ENCODE measurements at regions not wholly inside any gene's neighbourhood (a gene's known extent, or its start where the extent isn't known, plus 50 kb on each side); places are given as distances from the start of the nearest gene placed in this dataset.

DNA sequence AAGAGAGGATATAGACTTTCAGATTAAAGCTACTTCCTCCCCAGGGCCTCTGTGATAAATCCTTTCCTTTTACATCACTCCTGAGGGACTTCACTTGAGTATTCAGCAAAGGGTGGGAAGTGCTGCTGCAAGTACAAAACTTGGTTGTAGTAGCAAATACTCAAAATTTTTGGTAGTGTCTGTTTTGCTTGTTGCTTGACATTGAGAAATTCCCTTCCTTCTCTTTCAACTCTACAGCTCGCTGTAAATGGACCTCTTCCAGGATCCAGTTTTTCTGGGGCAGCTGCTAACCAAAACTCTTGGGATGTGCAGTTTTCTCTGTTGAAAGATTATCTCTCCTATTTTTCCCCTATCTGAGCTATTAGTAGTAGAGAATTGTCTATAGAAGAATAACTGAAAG is 472.0 kb downstream of the CD109 start:
- no peaks in the 10 kb centered on the region for H3K36me3 Mint-ChIP-seq (ENCODE audit: low read depth, unreplicated experiment)
- H3K27ac Mint-ChIP-seq (ENCODE audit: unreplicated experiment), result no peak overlapping the region
- no peaks in the 10 kb centered on the region for H4K20me1 ChIP-seq (ENCODE audit: insufficient read depth, low read length)
- H3K4me3 Mint-ChIP-seq (ENCODE audit: unreplicated experiment), result no peak overlapping the region
- no peak overlapping the region for H3K4me2 ChIP-seq (ENCODE audit: low read length)
- DNase-seq (ENCODE audit: low read depth) (no peak), FAIRE-seq (no peak)
- no peak overlapping the region for H3K9ac ChIP-seq (ENCODE audit: low read length)
- H3K9me3 Mint-ChIP-seq (ENCODE audit: unreplicated experiment), result no peaks in the 10 kb centered on the region
- no peak overlapping the region for H3K27ac ChIP-seq (ENCODE audit: low read depth, low read length)
- no peak overlapping the region for H3K4me3 ChIP-seq (ENCODE audit: insufficient read depth, low read depth, low read length)
- no peak for TF ChIP-seq EZH2 (IDR thresholded peaks at IDR 0.05; ENCODE audit: insufficient read depth, low read length)
- TF ChIP-seq, protein P1, sequence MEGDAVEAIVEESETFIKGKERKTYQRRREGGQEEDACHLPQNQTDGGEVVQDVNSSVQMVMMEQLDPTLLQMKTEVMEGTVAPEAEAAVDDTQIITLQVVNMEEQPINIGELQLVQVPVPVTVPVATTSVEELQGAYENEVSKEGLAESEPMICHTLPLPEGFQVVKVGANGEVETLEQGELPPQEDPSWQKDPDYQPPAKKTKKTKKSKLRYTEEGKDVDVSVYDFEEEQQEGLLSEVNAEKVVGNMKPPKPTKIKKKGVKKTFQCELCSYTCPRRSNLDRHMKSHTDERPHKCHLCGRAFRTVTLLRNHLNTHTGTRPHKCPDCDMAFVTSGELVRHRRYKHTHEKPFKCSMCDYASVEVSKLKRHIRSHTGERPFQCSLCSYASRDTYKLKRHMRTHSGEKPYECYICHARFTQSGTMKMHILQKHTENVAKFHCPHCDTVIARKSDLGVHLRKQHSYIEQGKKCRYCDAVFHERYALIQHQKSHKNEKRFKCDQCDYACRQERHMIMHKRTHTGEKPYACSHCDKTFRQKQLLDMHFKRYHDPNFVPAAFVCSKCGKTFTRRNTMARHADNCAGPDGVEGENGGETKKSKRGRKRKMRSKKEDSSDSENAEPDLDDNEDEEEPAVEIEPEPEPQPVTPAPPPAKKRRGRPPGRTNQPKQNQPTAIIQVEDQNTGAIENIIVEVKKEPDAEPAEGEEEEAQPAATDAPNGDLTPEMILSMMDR (IDR thresholded peaks at IDR 0.05; ENCODE audit: insufficient read depth, low read depth, low read length), result no peak
- no peaks in the 10 kb centered on the region for H3K27me3 Mint-ChIP-seq (ENCODE audit: low read depth, unreplicated experiment)
- peaks cover 2% of the 10 kb centered on the region for H3K4me1 Mint-ChIP-seq (ENCODE audit: low read depth, unreplicated experiment)
- H3K9me3 ChIP-seq (ENCODE audit: insufficient read depth, low read depth, low read length), result no peaks in the 10 kb centered on the region
- H3K79me2 ChIP-seq (ENCODE audit: insufficient read depth, low read length), result no peaks in the 10 kb centered on the region
- no peaks in the 10 kb centered on the region for H3K27me3 ChIP-seq (ENCODE audit: insufficient read depth, low read length)
- H2AFZ ChIP-seq (ENCODE audit: low read depth, low read length), result no peak overlapping the region
- no peaks in the 10 kb centered on the region for H3K4me1 ChIP-seq (ENCODE audit: insufficient read depth, low read length)
- H3K36me3 ChIP-seq (ENCODE audit: insufficient read depth, low read length), result no peaks in the 10 kb centered on the region

DNA sequence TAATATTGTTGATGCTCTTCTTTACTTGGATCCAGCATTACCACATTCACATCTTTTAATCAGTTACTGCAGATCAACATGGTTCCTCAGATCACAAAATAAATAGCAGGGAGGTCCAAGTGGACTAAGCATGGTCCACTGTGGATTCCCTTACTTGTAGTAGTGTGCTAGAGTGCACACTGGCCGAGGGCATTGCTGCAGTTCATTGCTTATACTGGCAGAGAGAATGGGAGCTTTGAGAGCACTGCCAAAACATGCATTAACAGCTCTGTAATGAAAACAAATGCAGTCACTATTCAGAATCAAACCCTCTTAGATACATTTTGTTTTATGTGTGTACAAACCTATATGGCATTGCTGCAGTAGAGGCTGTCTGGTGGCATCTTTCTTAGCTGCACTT is 471.5 kb downstream of the CD109 start:
- no peak for DNase-seq (ENCODE audit: low read depth)
- peaks cover 2% of the 10 kb centered on the region for H3K4me1 Mint-ChIP-seq (ENCODE audit: low read depth, unreplicated experiment)
- TF ChIP-seq, protein P1 (IDR thresholded peaks at IDR 0.05; ENCODE audit: insufficient read depth, low read depth, low read length), result no peak
- TF ChIP-seq EZH2 (IDR thresholded peaks at IDR 0.05; ENCODE audit: insufficient read depth, low read length), result no peak
- Histone ChIP-seq H3K27ac (ENCODE audit: low read depth, low read length) (no peak overlapping the region), H3K36me3 (ENCODE audit: insufficient read depth, low read length) (no peaks in the 10 kb centered on the region), H3K4me1 (ENCODE audit: insufficient read depth, low read length) (no peaks in the 10 kb centered on the region), H3K4me2 (ENCODE audit: low read length) (no peak overlapping the region), H3K79me2 (ENCODE audit: insufficient read depth, low read length) (no peaks in the 10 kb centered on the region), H3K9me3 (ENCODE audit: insufficient read depth, low read depth, low read length) (no peaks in the 10 kb centered on the region), H4K20me1 (ENCODE audit: insufficient read depth, low read length) (no peaks in the 10 kb centered on the region), H2AFZ (ENCODE audit: low read depth, low read length) (no peak overlapping the region), H3K4me3 (ENCODE audit: insufficient read depth, low read depth, low read length) (no peak overlapping the region), H3K27me3 (ENCODE audit: insufficient read depth, low read length) (no peaks in the 10 kb centered on the region), H3K9ac (ENCODE audit: low read length) (no peak overlapping the region)
- H3K9me3 Mint-ChIP-seq (ENCODE audit: unreplicated experiment), result no peaks in the 10 kb centered on the region
- FAIRE-seq, result no peak
- no peak overlapping the region for H3K4me3 Mint-ChIP-seq (ENCODE audit: unreplicated experiment)
- H3K27me3 Mint-ChIP-seq (ENCODE audit: low read depth, unreplicated experiment), result no peaks in the 10 kb centered on the region
- no peak overlapping the region for H3K27ac Mint-ChIP-seq (ENCODE audit: unreplicated experiment)
- H3K36me3 Mint-ChIP-seq (ENCODE audit: low read depth, unreplicated experiment), result no peaks in the 10 kb centered on the region

DNA sequence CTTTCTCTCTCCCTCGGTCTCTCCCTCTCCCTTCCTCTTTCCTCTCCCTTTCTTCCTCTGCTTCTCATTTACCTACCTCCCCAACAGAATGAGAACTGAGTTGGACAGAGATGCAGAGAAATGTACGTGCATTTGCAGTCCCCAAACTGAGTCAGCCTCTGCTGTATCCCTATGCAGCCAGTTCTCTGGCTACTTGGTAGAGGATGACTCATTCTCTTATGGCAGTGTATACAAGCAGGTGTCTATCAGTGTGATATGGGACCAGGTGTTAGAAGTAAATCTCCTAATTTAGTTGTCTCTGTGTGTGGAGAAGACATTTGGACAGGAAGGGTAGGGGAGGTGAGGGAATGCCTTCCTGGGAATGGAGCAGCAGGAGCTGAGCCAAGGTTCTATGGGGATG is 470.8 kb downstream of the CD109 start:
- no peaks in the 10 kb centered on the region for H3K9me3 ChIP-seq (ENCODE audit: insufficient read depth, low read depth, low read length)
- H4K20me1 ChIP-seq (ENCODE audit: insufficient read depth, low read length), result no peaks in the 10 kb centered on the region
- FAIRE-seq (no peak), DNase-seq (ENCODE audit: low read depth) (no peak)
- H3K27me3 ChIP-seq (ENCODE audit: insufficient read depth, low read length), result no peaks in the 10 kb centered on the region
- Mint-ChIP-seq H3K27me3 (ENCODE audit: low read depth, unreplicated experiment) (no peaks in the 10 kb centered on the region), H3K27ac (ENCODE audit: unreplicated experiment) (no peak overlapping the region), H3K4me3 (ENCODE audit: unreplicated experiment) (no peak overlapping the region), H3K4me1 (ENCODE audit: low read depth, unreplicated experiment) (peaks cover 2% of the 10 kb centered on the region), H3K9me3 (ENCODE audit: unreplicated experiment) (no peaks in the 10 kb centered on the region), H3K36me3 (ENCODE audit: low read depth, unreplicated experiment) (no peaks in the 10 kb centered on the region)
- H3K4me2 ChIP-seq (ENCODE audit: low read length), result no peak overlapping the region
- H3K36me3 ChIP-seq (ENCODE audit: insufficient read depth, low read length), result no peaks in the 10 kb centered on the region
- H2AFZ ChIP-seq (ENCODE audit: low read depth, low read length), result no peak overlapping the region
- H3K4me1 ChIP-seq (ENCODE audit: insufficient read depth, low read length), result no peaks in the 10 kb centered on the region
- H3K9ac ChIP-seq (ENCODE audit: low read length), result no peak overlapping the region
- no peak overlapping the region for H3K27ac ChIP-seq (ENCODE audit: low read depth, low read length)
- TF ChIP-seq, protein P1 (IDR thresholded peaks at IDR 0.05; ENCODE audit: insufficient read depth, low read depth, low read length), result no peak
- TF ChIP-seq EZH2 (IDR thresholded peaks at IDR 0.05; ENCODE audit: insufficient read depth, low read length), result no peak
- no peak overlapping the region for H3K4me3 ChIP-seq (ENCODE audit: insufficient read depth, low read depth, low read length)
- no peaks in the 10 kb centered on the region for H3K79me2 ChIP-seq (ENCODE audit: insufficient read depth, low read length)

All from astrocyte (in vitro differentiated cells and primary cell).